ENCODE measurements at regions not wholly inside any gene's neighbourhood (a gene's known extent, or its start where the extent isn't known, plus 50 kb on each side); places are given as distances from the start of the nearest gene placed in this dataset.

GRCh38 chr5:10870791-10871190, 109.8 kb upstream of the DAP start:
- DNase-seq (ENCODE audit: low spot score): no peak
- no peak overlapping the region for H2BK12ac ChIP-seq (ENCODE audit: low read length)
- no peak overlapping the region for H3K9ac ChIP-seq (ENCODE audit: low read depth, low read length, poor library complexity)
- H2BK5ac ChIP-seq (ENCODE audit: low read length): no peak overlapping the region
- no peaks in the 10 kb centered on the region for H3K9me3 ChIP-seq (replicated peaks in 1 of 2; ENCODE audit: control insufficient read depth in 2 of 2, insufficient read depth in 1 of 2, low read depth in 1 of 2, low read length in 2 of 2)
- no peak overlapping the region for H4K8ac ChIP-seq (ENCODE audit: low read depth, low read length)
- no peak overlapping the region for H2AK5ac ChIP-seq (ENCODE audit: low read depth, low read length)
- no peak overlapping the region for H2AFZ ChIP-seq (ENCODE audit: low read length)
- no CpG with 5 or more reads among the region's 11 CpGs for WGBS, 2 donors (ENCODE audit: extremely low coverage in 2 of 2, insufficient read length in 2 of 2, insufficient replicate concordance in 1 of 2)
- no peaks in the 10 kb centered on the region for H3K79me1 ChIP-seq (ENCODE audit: low read depth, low read length)
- H3K18ac ChIP-seq (ENCODE audit: low read length): no peak overlapping the region
- no peak overlapping the region for H3K27ac ChIP-seq (replicated peaks; ENCODE audit: low read length)
- H3K4me2 ChIP-seq (ENCODE audit: insufficient read depth, low read length, poor library complexity, severe bottlenecking): no peak overlapping the region
- H3K4me3 ChIP-seq (ENCODE audit: low read length in 2 of 2): no peak overlapping the region
- H3K4ac ChIP-seq (ENCODE audit: low read length): no peak overlapping the region
- H3K36me3 ChIP-seq (replicated peaks in 1 of 2; ENCODE audit: control insufficient read depth in 2 of 2, insufficient read depth in 2 of 2, low read length in 2 of 2): no peaks in the 10 kb centered on the region
- no peaks in the 10 kb centered on the region for H3K4me1 ChIP-seq (ENCODE audit: control insufficient read depth in 2 of 2, insufficient read depth in 1 of 2, low read depth in 1 of 2, low read length in 2 of 2)
- H4K91ac ChIP-seq (ENCODE audit: low read depth, low read length, poor library complexity): no peak overlapping the region
- no peak overlapping the region for H2BK15ac ChIP-seq (ENCODE audit: low read length)
- H3K27me3 ChIP-seq (ENCODE audit: control insufficient read depth in 3 of 3, insufficient read depth in 3 of 3, low read depth in 1 of 3, low read length in 3 of 3): no peaks in the 10 kb centered on the region
- H3K23ac ChIP-seq (ENCODE audit: low read depth, low read length, poor library complexity): no peak overlapping the region
- H3K14ac ChIP-seq (ENCODE audit: low read length): no peak overlapping the region
- no peak overlapping the region for H2BK120ac ChIP-seq (ENCODE audit: low read depth, low read length)

DNA sequence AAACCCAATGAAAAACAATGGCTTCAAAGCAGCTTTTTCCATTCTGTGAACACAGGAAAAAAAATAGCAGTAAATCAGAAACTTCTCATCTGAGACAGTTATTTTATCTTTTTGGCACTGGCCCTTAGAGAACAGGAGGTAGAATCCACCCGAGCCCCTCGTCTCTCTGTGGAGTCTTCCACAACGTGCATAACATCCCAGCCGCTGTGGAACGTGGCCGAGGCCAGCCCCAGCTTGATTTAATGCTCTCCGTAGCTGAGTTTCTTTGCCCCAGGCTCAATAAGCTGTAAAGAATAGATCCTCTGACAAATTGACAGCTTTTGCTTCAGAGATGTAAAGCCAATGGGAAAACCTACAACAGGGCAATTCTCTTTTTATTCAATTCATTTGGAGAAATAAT, 107.9 kb upstream of the DAP start:
- Histone ChIP-seq H2AK5ac (ENCODE audit: low read depth, low read length) (no peak overlapping the region), H2BK5ac (ENCODE audit: low read length) (no peak overlapping the region), H3K36me3 (replicated peaks in 1 of 2; ENCODE audit: control insufficient read depth in 2 of 2, insufficient read depth in 2 of 2, low read length in 2 of 2) (no peaks in the 10 kb centered on the region), H3K4me1 (ENCODE audit: control insufficient read depth in 2 of 2, insufficient read depth in 1 of 2, low read depth in 1 of 2, low read length in 2 of 2) (no peaks in the 10 kb centered on the region), H3K79me1 (ENCODE audit: low read depth, low read length) (no peaks in the 10 kb centered on the region), H2BK15ac (ENCODE audit: low read length) (no peak overlapping the region), H3K4me2 (ENCODE audit: insufficient read depth, low read length, poor library complexity, severe bottlenecking) (no peak overlapping the region), H3K27me3 (ENCODE audit: control insufficient read depth in 3 of 3, insufficient read depth in 3 of 3, low read depth in 1 of 3, low read length in 3 of 3) (no peaks in the 10 kb centered on the region), H2BK120ac (ENCODE audit: low read depth, low read length) (no peak overlapping the region), H4K91ac (ENCODE audit: low read depth, low read length, poor library complexity) (no peak overlapping the region), H3K4ac (ENCODE audit: low read length) (no peak overlapping the region), H4K8ac (ENCODE audit: low read depth, low read length) (no peak overlapping the region), H3K18ac (ENCODE audit: low read length) (no peak overlapping the region), H3K27ac (replicated peaks; ENCODE audit: low read length) (no peak overlapping the region), H3K23ac (ENCODE audit: low read depth, low read length, poor library complexity) (no peak overlapping the region), H2BK12ac (ENCODE audit: low read length) (no peak overlapping the region), H3K14ac (ENCODE audit: low read length) (no peak overlapping the region), H3K9ac (ENCODE audit: low read depth, low read length, poor library complexity) (no peak overlapping the region), H2AFZ (ENCODE audit: low read length) (no peak overlapping the region), H3K9me3 (replicated peaks in 1 of 2; ENCODE audit: control insufficient read depth in 2 of 2, insufficient read depth in 1 of 2, low read depth in 1 of 2, low read length in 2 of 2) (no peaks in the 10 kb centered on the region), H3K4me3 (ENCODE audit: low read length in 2 of 2) (no peak overlapping the region)
- DNase-seq (ENCODE audit: low spot score): no peak
- no CpG with 5 or more reads among the region's 7 CpGs for WGBS, 2 donors (ENCODE audit: extremely low coverage in 2 of 2, insufficient read length in 2 of 2, insufficient replicate concordance in 1 of 2)

DNA sequence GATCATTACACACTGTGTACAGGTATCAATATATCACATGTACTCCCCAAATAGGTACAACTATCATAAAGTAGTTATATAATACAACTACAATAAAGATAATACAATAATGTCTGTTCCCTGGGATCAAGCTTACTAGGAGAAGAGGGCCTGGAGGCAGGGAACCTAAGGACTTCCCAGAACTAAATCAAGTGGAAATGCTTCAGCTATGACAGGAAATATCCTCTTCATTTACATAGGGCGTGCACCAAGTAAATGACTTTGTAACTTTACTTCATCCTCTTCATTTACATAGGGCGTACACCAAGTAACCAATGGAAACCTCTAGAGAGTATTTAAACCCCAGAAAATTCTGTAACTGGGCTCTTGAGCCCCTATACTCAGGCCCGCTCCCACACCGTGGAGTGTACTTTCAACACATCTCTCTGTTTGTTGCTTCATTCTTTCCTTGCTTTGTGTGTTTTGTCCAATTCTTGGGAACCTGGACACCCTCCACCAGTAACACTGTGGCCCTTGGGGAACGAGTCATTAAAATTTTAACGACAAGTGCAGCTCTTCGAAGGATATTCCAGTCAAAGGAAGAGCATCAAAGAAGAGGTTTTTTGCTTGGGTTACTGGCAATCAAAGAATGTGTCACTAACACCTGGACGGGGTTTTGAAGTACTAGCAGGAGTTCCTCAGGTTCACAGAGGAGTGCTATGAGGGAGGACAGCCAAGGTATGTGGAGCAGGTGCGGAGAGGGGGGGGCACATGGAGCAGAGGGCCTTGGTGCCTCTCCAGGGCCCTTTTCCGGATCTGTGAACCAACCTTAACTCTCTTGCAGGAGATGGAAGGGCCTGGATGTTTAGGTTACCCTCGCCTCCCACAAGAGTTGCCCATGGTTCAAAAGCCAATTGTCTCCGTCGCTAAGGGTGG, 106.6 kb upstream of the DAP start:
- Histone ChIP-seq H3K18ac (ENCODE audit: low read length) (peak overlapping the region; percentile 67), H2AFZ (ENCODE audit: low read length) (no peak overlapping the region), H3K4ac (ENCODE audit: low read length) (no peak overlapping the region), H4K91ac (ENCODE audit: low read depth, low read length, poor library complexity) (no peak overlapping the region), H3K4me3 (ENCODE audit: low read length in 2 of 2) (no peak overlapping the region), H3K9ac (ENCODE audit: low read depth, low read length, poor library complexity) (no peak overlapping the region), H2BK15ac (ENCODE audit: low read length) (peak overlapping the region; percentile 20), H2BK12ac (ENCODE audit: low read length) (no peak overlapping the region), H3K23ac (ENCODE audit: low read depth, low read length, poor library complexity) (no peak overlapping the region), H3K9me3 (replicated peaks in 1 of 2; ENCODE audit: control insufficient read depth in 2 of 2, insufficient read depth in 1 of 2, low read depth in 1 of 2, low read length in 2 of 2) (no peaks in the 10 kb centered on the region), H3K27me3 (ENCODE audit: control insufficient read depth in 3 of 3, insufficient read depth in 3 of 3, low read depth in 1 of 3, low read length in 3 of 3) (no peaks in the 10 kb centered on the region), H3K79me1 (ENCODE audit: low read depth, low read length) (no peaks in the 10 kb centered on the region), H3K27ac (replicated peaks; ENCODE audit: low read length) (no peak overlapping the region), H2BK5ac (ENCODE audit: low read length) (no peak overlapping the region), H4K8ac (ENCODE audit: low read depth, low read length) (no peak overlapping the region), H2BK120ac (ENCODE audit: low read depth, low read length) (no peak overlapping the region), H3K4me2 (ENCODE audit: insufficient read depth, low read length, poor library complexity, severe bottlenecking) (no peak overlapping the region), H3K4me1 (ENCODE audit: control insufficient read depth in 2 of 2, insufficient read depth in 1 of 2, low read depth in 1 of 2, low read length in 2 of 2) (no peaks in the 10 kb centered on the region), H2AK5ac (ENCODE audit: low read depth, low read length) (peak overlapping the region; percentile 66), H3K36me3 (replicated peaks in 1 of 2; ENCODE audit: control insufficient read depth in 2 of 2, insufficient read depth in 2 of 2, low read length in 2 of 2) (no peaks in the 10 kb centered on the region), H3K14ac (ENCODE audit: low read length) (no peak overlapping the region)
- no CpG with 5 or more reads among the region's 13 CpGs for WGBS, 2 donors (ENCODE audit: extremely low coverage in 2 of 2, insufficient read length in 2 of 2, insufficient replicate concordance in 1 of 2)
- DNase-seq (ENCODE audit: low spot score): no peak

DNA sequence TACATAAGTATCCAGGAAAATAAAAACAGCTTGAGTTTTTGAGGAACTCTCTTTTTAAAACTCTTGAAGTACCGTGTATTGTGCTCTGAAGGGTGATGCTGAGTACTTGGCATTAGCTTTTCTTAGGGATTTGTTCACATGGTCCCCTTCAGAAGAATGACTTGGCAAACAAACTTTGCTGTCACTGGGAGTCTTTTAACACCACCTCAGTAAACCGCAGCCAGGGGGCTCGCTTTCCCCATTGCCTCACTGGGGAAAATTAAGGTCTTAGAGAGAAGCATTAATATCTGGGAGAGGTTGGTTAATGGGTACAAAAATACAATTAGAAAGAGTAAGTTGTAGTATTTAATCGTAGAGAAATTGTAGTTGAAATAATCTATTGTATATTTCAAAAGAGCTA, 105.9 kb upstream of the DAP start:
- Histone ChIP-seq H2BK12ac (ENCODE audit: low read length) (no peak overlapping the region), H3K36me3 (replicated peaks in 1 of 2; ENCODE audit: control insufficient read depth in 2 of 2, insufficient read depth in 2 of 2, low read length in 2 of 2) (no peaks in the 10 kb centered on the region), H3K27ac (replicated peaks; ENCODE audit: low read length) (no peak overlapping the region), H3K27me3 (ENCODE audit: control insufficient read depth in 3 of 3, insufficient read depth in 3 of 3, low read depth in 1 of 3, low read length in 3 of 3) (no peaks in the 10 kb centered on the region), H3K4ac (ENCODE audit: low read length) (no peak overlapping the region), H2AFZ (ENCODE audit: low read length) (no peak overlapping the region), H3K4me2 (ENCODE audit: insufficient read depth, low read length, poor library complexity, severe bottlenecking) (no peak overlapping the region), H3K4me1 (ENCODE audit: control insufficient read depth in 2 of 2, insufficient read depth in 1 of 2, low read depth in 1 of 2, low read length in 2 of 2) (no peaks in the 10 kb centered on the region), H2BK5ac (ENCODE audit: low read length) (no peak overlapping the region), H2BK120ac (ENCODE audit: low read depth, low read length) (no peak overlapping the region), H3K4me3 (ENCODE audit: low read length in 2 of 2) (no peak overlapping the region), H3K9me3 (replicated peaks in 1 of 2; ENCODE audit: control insufficient read depth in 2 of 2, insufficient read depth in 1 of 2, low read depth in 1 of 2, low read length in 2 of 2) (no peaks in the 10 kb centered on the region), H2AK5ac (ENCODE audit: low read depth, low read length) (no peak overlapping the region), H3K9ac (ENCODE audit: low read depth, low read length, poor library complexity) (no peak overlapping the region), H4K91ac (ENCODE audit: low read depth, low read length, poor library complexity) (no peak overlapping the region), H3K23ac (ENCODE audit: low read depth, low read length, poor library complexity) (no peak overlapping the region), H3K79me1 (ENCODE audit: low read depth, low read length) (no peaks in the 10 kb centered on the region), H3K14ac (ENCODE audit: low read length) (no peak overlapping the region), H3K18ac (ENCODE audit: low read length) (no peak overlapping the region), H2BK15ac (ENCODE audit: low read length) (no peak overlapping the region), H4K8ac (ENCODE audit: low read depth, low read length) (no peak overlapping the region)
- whole genome bisulfite sequencing, 2 donors (ENCODE audit: extremely low coverage in 2 of 2, insufficient read length in 2 of 2, insufficient replicate concordance in 1 of 2): 100% methylated on average over 1 of the region's 4 CpGs
- no peak for DNase-seq (ENCODE audit: low spot score)
